Vagina (tissue), 2 donors: ENCODE measurements at regions not wholly inside any gene's neighbourhood (a gene's known extent, or its start where the extent isn't known, plus 50 kb on each side); places are given as distances from the start of the nearest gene placed in this dataset.

Experiments
- POLR2A ChIP-seq, 2 donors: fragments of 450-650 bp; IDR thresholded peaks; one replicate each; pipeline ENCODE4 v1.6.1; 2017; ENCODE audit warnings: antibody characterized with exemption in 2 of 2, mild to moderate bottlenecking in 2 of 2, moderate library complexity in 2 of 2
- POLR2AphosphoS5 ChIP-seq, 2 donors: sonication (generic); formaldehyde crosslinking; IDR thresholded peaks; one replicate each; pipeline ENCODE4 v1.9.0; 2017; ENCODE audit warnings: antibody characterized with exemption in 2 of 2, mild to moderate bottlenecking in 2 of 2, low read depth in 1 of 2; ENCODE audit not compliant: insufficient read depth in 1 of 2
- TF ChIP-seq, protein P1 (sequence below), 3 experiments: fragments of 450-650 bp in 2 of 3; fragments of 200-600 bp in 1 of 3; sonication (generic) in 1 of 3; IDR thresholded peaks; one replicate each; pipeline ENCODE4 v1.5.1; 2017 to 2019; ENCODE audit warnings: antibody characterized with exemption in 3 of 3, mild to moderate bottlenecking in 2 of 3, moderate library complexity in 2 of 3

DNA sequence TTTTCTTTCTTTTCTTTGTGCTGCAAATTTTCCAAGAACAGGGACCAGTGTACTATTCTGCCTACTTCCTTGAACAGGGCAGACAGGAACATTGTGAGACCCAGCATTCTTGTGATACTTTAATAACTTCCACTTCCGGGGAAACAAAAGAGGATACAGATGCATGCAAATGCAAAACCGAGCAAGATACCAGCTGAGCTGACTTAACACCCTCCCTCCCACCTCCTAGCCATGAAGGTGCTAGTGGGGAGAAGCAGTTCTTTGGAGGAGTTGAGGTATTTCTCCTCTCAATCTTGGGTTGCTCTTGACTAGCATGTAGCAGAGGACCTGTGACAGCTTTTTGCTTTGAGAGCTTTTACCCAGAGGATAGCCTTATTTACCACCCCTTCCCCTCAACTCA is 111.2 kb downstream of the KLF5 start:
- TF ChIP-seq POLR2A (IDR thresholded peaks at IDR 0.05) (no peak), POLR2AphosphoS5 (IDR thresholded peaks at IDR 0.05; ENCODE audit: insufficient read depth in 1 of 2, low read depth in 1 of 2) (no peak)
- TF ChIP-seq, protein P1, sequence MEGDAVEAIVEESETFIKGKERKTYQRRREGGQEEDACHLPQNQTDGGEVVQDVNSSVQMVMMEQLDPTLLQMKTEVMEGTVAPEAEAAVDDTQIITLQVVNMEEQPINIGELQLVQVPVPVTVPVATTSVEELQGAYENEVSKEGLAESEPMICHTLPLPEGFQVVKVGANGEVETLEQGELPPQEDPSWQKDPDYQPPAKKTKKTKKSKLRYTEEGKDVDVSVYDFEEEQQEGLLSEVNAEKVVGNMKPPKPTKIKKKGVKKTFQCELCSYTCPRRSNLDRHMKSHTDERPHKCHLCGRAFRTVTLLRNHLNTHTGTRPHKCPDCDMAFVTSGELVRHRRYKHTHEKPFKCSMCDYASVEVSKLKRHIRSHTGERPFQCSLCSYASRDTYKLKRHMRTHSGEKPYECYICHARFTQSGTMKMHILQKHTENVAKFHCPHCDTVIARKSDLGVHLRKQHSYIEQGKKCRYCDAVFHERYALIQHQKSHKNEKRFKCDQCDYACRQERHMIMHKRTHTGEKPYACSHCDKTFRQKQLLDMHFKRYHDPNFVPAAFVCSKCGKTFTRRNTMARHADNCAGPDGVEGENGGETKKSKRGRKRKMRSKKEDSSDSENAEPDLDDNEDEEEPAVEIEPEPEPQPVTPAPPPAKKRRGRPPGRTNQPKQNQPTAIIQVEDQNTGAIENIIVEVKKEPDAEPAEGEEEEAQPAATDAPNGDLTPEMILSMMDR (IDR thresholded peaks at IDR 0.05) = no peak
